Neutrophil (primary cell): ENCODE measurements at regions not wholly inside any gene's neighbourhood (a gene's known extent, or its start where the extent isn't known, plus 50 kb on each side); places are given as distances from the start of the nearest gene placed in this dataset.

Source experiments
- H3K27ac ChIP-seq: fragments of 200-600 bp; sonication (generic); 2 replicates; pipeline ENCODE4 v1.5.1; 2016; ENCODE audit warnings: mild to moderate bottlenecking, moderate library complexity
- H3K27me3 ChIP-seq: fragments of 200-600 bp; sonication (generic); 2 replicates; pipeline ENCODE4 v1.6.0; 2016; ENCODE audit warnings: mild to moderate bottlenecking
- H3K36me3 ChIP-seq: fragments of 200-600 bp; sonication (generic); 2 replicates; pipeline ENCODE4 v1.5.1; 2017
- H3K4me1 ChIP-seq, 2 experiments: fragments of 200-600 bp in 1 of 2; sonication (generic) in 1 of 2; 1 replicate in 1 of 2; 2 replicates in 1 of 2; pipeline versions ENCODE4 v1.5.1 to v1.6.1; 2013 to 2016; ENCODE audit warnings: low read depth in 1 of 2, low read length in 1 of 2, mild to moderate bottlenecking in 1 of 2, moderate library complexity in 1 of 2; ENCODE audit not compliant: control insufficient read depth in 1 of 2, insufficient read depth in 1 of 2
- H3K4me3 ChIP-seq, 2 experiments: fragments of 200-600 bp in 1 of 2; sonication (generic) in 1 of 2; 1 replicate in 1 of 2; 2 replicates in 1 of 2; pipeline ENCODE4 v1.5.1; 2013 to 2016; ENCODE audit warnings: low read depth in 1 of 2, low read length in 1 of 2, mild to moderate bottlenecking in 1 of 2, moderate library complexity in 1 of 2
- H3K9me3 ChIP-seq: fragments of 200-600 bp; sonication (generic); 2 replicates; pipeline ENCODE4 v1.5.1; 2016
- CTCF ChIP-seq: fragments of 200-600 bp; sonication (generic); IDR thresholded peaks from 2 replicates; pipeline ENCODE4 v1.5.1; 2016; ENCODE audit warnings: antibody characterized with exemption

GRCh38 chr13:81409284-81409683, 1068.4 kb upstream of the SPRY2 start:
- H3K4me1 ChIP-seq: no peaks in the 10 kb centered on the region
- TF ChIP-seq CTCF: no peak
- no peak overlapping the region for H3K4me3 ChIP-seq
- no peak overlapping the region for H3K27ac ChIP-seq
- no peaks in the 10 kb centered on the region for H3K36me3 ChIP-seq
- H3K9me3 ChIP-seq: no peaks in the 10 kb centered on the region
- no peaks in the 10 kb centered on the region for H3K27me3 ChIP-seq

- no peaks in the 10 kb centered on the region for H3K27me3 ChIP-seq
- no peak overlapping the region for H3K4me3 ChIP-seq
- no peak overlapping the region for H3K27ac ChIP-seq
- TF ChIP-seq CTCF: no peak
- no peaks in the 10 kb centered on the region for H3K4me1 ChIP-seq
- H3K36me3 ChIP-seq: no peaks in the 10 kb centered on the region
- H3K9me3 ChIP-seq: no peaks in the 10 kb centered on the region
Measured at GRCh38 chr13:81408647-81409046, 1067.7 kb upstream of the SPRY2 start.

GRCh38 chr13:81406639-81407292, 1065.8 kb upstream of the SPRY2 start:
- Histone ChIP-seq H3K27ac (no peak overlapping the region), H3K27me3 (no peaks in the 10 kb centered on the region), H3K9me3 (no peaks in the 10 kb centered on the region), H3K36me3 (no peaks in the 10 kb centered on the region), H3K4me3 (no peak overlapping the region), H3K4me1 (no peaks in the 10 kb centered on the region)
- TF ChIP-seq CTCF: no peak

GRCh38 chr13:81406022-81406421, 1065.1 kb upstream of the SPRY2 start:
- no peak for TF ChIP-seq CTCF
- Histone ChIP-seq H3K4me1 (no peaks in the 10 kb centered on the region), H3K27me3 (no peaks in the 10 kb centered on the region), H3K27ac (no peak overlapping the region), H3K36me3 (no peaks in the 10 kb centered on the region), H3K4me3 (no peak overlapping the region), H3K9me3 (no peaks in the 10 kb centered on the region)

- H3K4me1 ChIP-seq: no peaks in the 10 kb centered on the region
- no peak overlapping the region for H3K27ac ChIP-seq
- TF ChIP-seq CTCF: no peak
- H3K9me3 ChIP-seq: no peaks in the 10 kb centered on the region
- no peaks in the 10 kb centered on the region for H3K36me3 ChIP-seq
- H3K4me3 ChIP-seq: no peak overlapping the region
- no peaks in the 10 kb centered on the region for H3K27me3 ChIP-seq
Measured at GRCh38 chr13:81396192-81396591, 1055.3 kb upstream of the SPRY2 start.
